HG02588 (cell line): ENCODE measurements at regions not wholly inside any gene's neighbourhood (a gene's known extent, or its start where the extent isn't known, plus 50 kb on each side); places are given as distances from the start of the nearest gene placed in this dataset.
"Not testable (repeated sequence)": the region's sequence is repeated elsewhere in the genome, so short reads cannot be mapped to it uniquely, and the experiment has no call there.

Experiments used
- ATAC-seq: cut with Tn5 transposase; IDR thresholded peaks from one replicate; pipeline ENCODE4 v1.9.1; 2021; ENCODE audit warnings: mild to moderate bottlenecking, moderate library complexity; ENCODE audit not compliant: unreplicated experiment

GRCh38 chr2:168300460-168300859 lies 53.1 kb upstream of the STK39 start:
- ATAC-seq = no peak

GRCh38 chr2:168304024-168304681 lies 56.8 kb upstream of the STK39 start:
- no peak for ATAC-seq

GRCh38 chr2:168307379-168307778 lies 60.0 kb upstream of the STK39 start:
- no peak for ATAC-seq

GRCh38 chr2:168310580-168310979 lies 63.2 kb upstream of the STK39 start:
- ATAC-seq = no peak

GRCh38 chr2:168311261-168311910 lies 64.0 kb upstream of the STK39 start:
- ATAC-seq = no peak

- ATAC-seq = no peak
Observed at GRCh38 chr2:168312036-168312822, 64.8 kb upstream of the STK39 start.

- no peak for ATAC-seq
Observed at GRCh38 chr2:168314236-168314635, 66.8 kb upstream of the STK39 start.

GRCh38 chr2:168315331-168316072 lies 68.1 kb upstream of the STK39 start:
- ATAC-seq = no peak

GRCh38 chr2:168316073-168316440 lies 68.7 kb upstream of the STK39 start:
- no peak for ATAC-seq

- no peak for ATAC-seq
Observed at GRCh38 chr2:168317282-168317681, 69.9 kb upstream of the STK39 start.

GRCh38 chr2:168320267-168320666 lies 72.9 kb upstream of the STK39 start:
- ATAC-seq = no peak

GRCh38 chr2:168322325-168323007 lies 75.1 kb upstream of the STK39 start:
- no peak for ATAC-seq

GRCh38 chr2:168323529-168324021 lies 76.2 kb upstream of the STK39 start:
- ATAC-seq = no peak

GRCh38 chr2:168326572-168326971 lies 79.2 kb upstream of the STK39 start:
- ATAC-seq = no peak

- no peak for ATAC-seq
Observed at GRCh38 chr2:168327328-168327727, 79.9 kb upstream of the STK39 start.

GRCh38 chr2:168328421-168328820 lies 81.0 kb upstream of the STK39 start:
- no peak for ATAC-seq

- ATAC-seq = no peak
Observed at GRCh38 chr2:168330624-168331423, 83.4 kb upstream of the STK39 start.

GRCh38 chr2:168335254-168335653 lies 87.9 kb upstream of the STK39 start:
- ATAC-seq = not testable (repeated sequence)

GRCh38 chr2:168336786-168337388 lies 89.5 kb upstream of the STK39 start:
- ATAC-seq = peak; percentile 59
